Calu3 (cell line): ENCODE measurements at regions not wholly inside any gene's neighbourhood (a gene's known extent, or its start where the extent isn't known, plus 50 kb on each side); places are given as distances from the start of the nearest gene placed in this dataset.

Source experiments
- BruUV-seq: library from RNA; stranded (reverse); fragments of 400-500 nt; replicated peaks from 2 replicates; lab custom pipeline; 2021; lab: Mats Ljungman, UMichigan
- CTCF ChIA-PET: fragments of 300-600 bp; sonication (Branson Sonifier 250); formaldehyde crosslinking; loops from one replicate; lab custom pipeline; 2022; ENCODE audit warnings: antibody characterized with exemption; lab: Charles Lee
- DNase-seq: peaks from one replicate; pipeline ENCODE4 v3.0.0; 2022
- H3K27ac Mint-ChIP-seq: one replicate; pipeline ENCODE4 v1.8.0; 2022; ENCODE audit warnings: mixed read lengths; ENCODE audit not compliant: unreplicated experiment
- H3K27me3 Mint-ChIP-seq: one replicate; pipeline ENCODE4 v1.8.0; 2022; ENCODE audit warnings: mixed read lengths; ENCODE audit not compliant: unreplicated experiment
- H3K36me3 Mint-ChIP-seq: one replicate; pipeline ENCODE4 v1.8.0; 2022; ENCODE audit warnings: mild to moderate bottlenecking, moderate library complexity, mixed read lengths; ENCODE audit not compliant: insufficient read depth, unreplicated experiment
- H3K4me1 Mint-ChIP-seq: one replicate; pipeline ENCODE4 v1.8.0; 2022; ENCODE audit warnings: mild to moderate bottlenecking, low read depth, mixed read lengths; ENCODE audit not compliant: unreplicated experiment
- H3K4me3 Mint-ChIP-seq: one replicate; pipeline ENCODE4 v1.8.0; 2022; ENCODE audit warnings: mild to moderate bottlenecking, low read depth, moderate library complexity, mixed read lengths; ENCODE audit not compliant: unreplicated experiment
- H3K9me3 Mint-ChIP-seq: one replicate; pipeline ENCODE4 v1.8.0; 2022; ENCODE audit warnings: low read depth, mixed read lengths; ENCODE audit not compliant: unreplicated experiment
- CTCF ChIP-seq: fragments of 200-600 bp; IDR thresholded peaks from one replicate; pipeline ENCODE4 v1.8.0; 2022; ENCODE audit warnings: antibody characterized with exemption; ENCODE audit not compliant: unreplicated experiment
- intact Hi-C: fragments of 100-400 bp; cut with micrococcal nuclease; formaldehyde crosslinking; loops from one replicate; pipeline ENCODE4 v1.10.0; 2022; ENCODE audit not compliant: unreplicated experiment

DNA sequence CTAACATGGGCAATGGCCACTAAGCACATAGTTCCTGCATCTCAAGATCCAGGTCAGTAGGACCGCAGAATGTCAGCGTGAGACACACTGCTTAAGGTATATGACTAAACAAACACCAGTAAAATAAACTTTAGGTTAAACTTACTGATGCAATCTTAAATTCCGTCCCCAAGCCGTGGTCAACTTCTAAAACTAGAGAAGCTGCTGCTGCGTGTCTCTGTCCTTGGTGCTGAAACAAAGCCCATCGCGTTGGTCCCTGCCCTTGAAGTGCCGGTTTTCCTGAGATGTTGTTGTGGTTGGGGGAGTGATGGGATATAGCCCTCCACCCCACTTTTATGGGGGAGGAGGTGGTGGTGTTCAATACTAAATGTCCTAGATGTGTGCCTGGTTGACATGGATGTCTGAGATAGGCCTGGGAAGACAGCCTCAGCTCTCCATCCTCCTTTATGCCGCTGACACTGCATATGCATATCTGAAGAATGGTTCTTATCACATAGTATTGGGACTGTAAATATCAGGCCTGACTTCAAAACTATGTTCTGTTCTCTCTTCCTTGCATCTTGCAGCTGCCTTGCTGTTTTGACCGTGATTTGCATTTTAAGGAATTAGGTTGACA, 72.0 kb upstream of the KCNA3 start:
- H3K36me3 Mint-ChIP-seq, result no peaks in the 10 kb centered on the region
- no peak for TF ChIP-seq CTCF
- no peaks in the 10 kb centered on the region for H3K9me3 Mint-ChIP-seq
- peak; percentile 33 for DNase-seq
- BruUV-seq, result no TSS peak
- intact Hi-C loops, result no loop called here
- CTCF ChIA-PET, result no interaction called here
- H3K4me3 Mint-ChIP-seq, result no peak overlapping the region
- H3K27me3 Mint-ChIP-seq, result peaks cover 79% of the 10 kb centered on the region
- H3K27ac Mint-ChIP-seq, result no peak overlapping the region
- no peaks in the 10 kb centered on the region for H3K4me1 Mint-ChIP-seq

DNA sequence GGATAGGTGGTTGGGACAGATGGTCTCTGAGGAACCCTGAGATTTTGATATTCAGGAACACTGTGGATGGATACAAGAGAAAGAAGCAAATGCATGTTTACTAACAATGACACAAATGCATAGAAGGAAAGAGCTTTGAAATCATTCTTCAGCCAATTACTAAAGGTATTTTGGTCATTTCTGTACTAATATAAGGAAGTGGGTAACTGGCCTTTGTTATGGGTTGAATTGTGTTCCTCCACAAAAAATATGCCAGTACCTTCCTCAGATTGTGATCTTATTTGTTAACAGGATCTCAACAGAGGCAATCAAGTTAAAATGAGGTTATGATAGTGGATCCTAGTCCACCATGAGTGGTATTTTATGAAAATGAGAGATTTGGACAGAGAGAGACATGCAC, 68.7 kb upstream of the KCNA3 start:
- no TSS peak for BruUV-seq
- peaks cover 46% of the 10 kb centered on the region for H3K27me3 Mint-ChIP-seq
- H3K9me3 Mint-ChIP-seq, result no peaks in the 10 kb centered on the region
- no peak for TF ChIP-seq CTCF
- no peaks in the 10 kb centered on the region for H3K36me3 Mint-ChIP-seq
- intact Hi-C loops, result no loop called here
- DNase-seq, result no peak
- CTCF ChIA-PET, result no interaction called here
- no peaks in the 10 kb centered on the region for H3K4me1 Mint-ChIP-seq
- H3K4me3 Mint-ChIP-seq, result no peak overlapping the region
- no peak overlapping the region for H3K27ac Mint-ChIP-seq

GRCh38 chr1:110736900-110737605, 62.3 kb upstream of the KCNA3 start:
- BruUV-seq, result no TSS peak
- H3K4me1 Mint-ChIP-seq, result no peaks in the 10 kb centered on the region
- no peaks in the 10 kb centered on the region for H3K9me3 Mint-ChIP-seq
- H3K27ac Mint-ChIP-seq, result no peak overlapping the region
- CTCF ChIA-PET, result no interaction called here
- no peak for DNase-seq
- H3K4me3 Mint-ChIP-seq, result no peak overlapping the region
- no peaks in the 10 kb centered on the region for H3K36me3 Mint-ChIP-seq
- no peak for TF ChIP-seq CTCF
- H3K27me3 Mint-ChIP-seq, result peaks cover 60% of the 10 kb centered on the region
- intact Hi-C loops, result no loop called here

DNA sequence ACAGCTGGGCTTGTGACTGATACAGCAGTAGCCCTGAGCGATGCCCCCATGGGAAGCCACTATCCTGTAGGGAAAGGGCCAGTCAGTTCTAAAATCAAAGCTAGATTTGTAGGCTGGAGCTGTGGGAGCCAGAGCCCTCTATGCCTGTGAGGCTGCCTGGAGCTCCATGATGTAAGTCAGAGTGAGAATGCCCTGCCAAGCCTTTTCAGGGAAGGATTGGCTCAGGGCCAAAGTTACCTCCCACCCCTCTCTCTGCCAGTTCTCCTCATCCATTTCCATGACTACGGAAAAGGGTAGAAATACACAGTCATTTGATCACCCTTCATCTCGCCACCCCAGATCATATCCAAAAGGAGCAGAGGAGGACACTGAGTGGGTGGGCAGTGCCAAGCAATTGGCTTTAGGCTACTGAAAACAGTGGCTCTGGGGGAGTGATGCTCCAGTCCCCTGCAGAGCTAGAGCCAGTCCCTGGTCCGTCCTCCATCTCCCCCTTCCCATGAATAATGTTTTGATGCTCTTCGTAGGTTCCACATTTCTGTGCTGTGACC, 59.5 kb upstream of the KCNA3 start:
- intact Hi-C loops, result no loop called here
- CTCF ChIA-PET, result interaction anchor here (0.7 kb wide), 1 partner anchor 11 kb away, joined by 3 read pairs; no protein-coding TSS in a partner anchor
- no TSS peak for BruUV-seq

More for the DNA sequence above, 59.5 kb upstream of the KCNA3 start:
- no peak overlapping the region for H3K4me3 Mint-ChIP-seq
- no peak for TF ChIP-seq CTCF
- H3K27me3 Mint-ChIP-seq, result peaks cover 83% of the 10 kb centered on the region
- H3K36me3 Mint-ChIP-seq, result no peaks in the 10 kb centered on the region
- no peak overlapping the region for H3K27ac Mint-ChIP-seq
- DNase-seq, result no peak
- H3K9me3 Mint-ChIP-seq, result no peaks in the 10 kb centered on the region
- H3K4me1 Mint-ChIP-seq, result no peaks in the 10 kb centered on the region
